HepG2 (cell line): ENCODE measurements at regions not wholly inside any gene's neighbourhood (a gene's known extent, or its start where the extent isn't known, plus 50 kb on each side); places are given as distances from the start of the nearest gene placed in this dataset.

Source experiments
- ATAC-seq: fragments of 200-7000 bp; cut with Tn5 transposase; 3 replicates; pipeline ENCODE4 v1.9.1; 2020; ENCODE audit warnings: mild to moderate bottlenecking, moderate library complexity
- BruUV-seq: library from RNA; stranded (reverse); fragments of 400-500 nt; replicated peaks from 2 replicates; lab custom pipeline; 2021; lab: Mats Ljungman, UMichigan
- CTCF ChIA-PET: fragments of 300-600 bp; formaldehyde crosslinking; extraction: SDS; loops from one replicate; lab custom pipeline; 2021; ENCODE audit warnings: low total read pairs, inconsistent platforms, low intra/inter-chr PET ratio; lab: Yijun Ruan, JAX
- POLR2A ChIA-PET: fragments of 350-600 bp; sonication (Branson Sonifier 250); formaldehyde crosslinking; loops from one replicate; lab custom pipeline; 2020; ENCODE audit warnings: antibody characterized with exemption, inconsistent platforms; lab: Yijun Ruan, JAX
- DNase-seq: peaks from one replicate; pipeline ENCODE4 v3.0.0-alpha.2; 2015; ENCODE audit warnings: low spot score
- FAIRE-seq: peaks from 3 replicates; lab custom pipeline; 2011; peaks lifted over from hg19 to GRCh38; lab: Jason Lieb, UNC
- H2AFZ ChIP-seq: one replicate; pipeline ENCODE4 v1.6.1; 2011; ENCODE audit warnings: low read length, inconsistent platforms
- H3K27ac ChIP-seq: fragments of 300-600 bp; 3 replicates; pipeline ENCODE4 v1.8.0; 2011; ENCODE audit warnings: mixed run types, mild to moderate bottlenecking, mixed read lengths, low read length, inconsistent platforms; ENCODE audit not compliant: insufficient read depth; ENCODE audit errors: extremely low read length
- H3K27me3 ChIP-seq, 2 experiments: fragments of 200-600 bp in 1 of 2; 2 replicates in 1 of 2; 3 replicates in 1 of 2; pipeline versions ENCODE4 v1.6.0 to v1.8.0; 2011; ENCODE audit warnings: low read length in 2 of 2, mild to moderate bottlenecking in 2 of 2, moderate library complexity in 2 of 2, inconsistent platforms in 1 of 2; ENCODE audit not compliant: insufficient read depth in 2 of 2, control insufficient read depth in 1 of 2
- H3K36me3 ChIP-seq, 2 experiments: fragments of 200-600 bp in 1 of 2; replicated peaks in 1 of 2; 2 replicates in 1 of 2; 3 replicates in 1 of 2; pipeline versions ENCODE4 v1.5.1 to v1.8.0; 2011; ENCODE audit warnings: low read length in 2 of 2, inconsistent platforms in 1 of 2; ENCODE audit not compliant: insufficient read depth in 2 of 2, control insufficient read depth in 1 of 2
- H3K4me1 ChIP-seq: 2 replicates; pipeline ENCODE4 v1.5.1; 2012; ENCODE audit warnings: low read length, inconsistent platforms; ENCODE audit not compliant: insufficient read depth
- H3K4me2 ChIP-seq: 2 replicates; pipeline ENCODE4 v1.6.0; 2011; ENCODE audit warnings: low read depth, low read length, inconsistent platforms
- H3K4me3 ChIP-seq, 3 experiments: fragments of 200-600 bp in 1 of 3; sonication (generic), shearing (Covaris generic) in 1 of 3; replicated peaks in 1 of 3; 2 replicates each; pipeline ENCODE4 v1.5.1; 2011 to 2016; ENCODE audit warnings: low read length in 3 of 3, inconsistent platforms in 2 of 3, low read depth in 2 of 3, mild to moderate bottlenecking in 2 of 3, control low read depth in 1 of 3, mixed read lengths in 1 of 3; ENCODE audit not compliant: insufficient read depth in 1 of 3
- H3K79me2 ChIP-seq: one replicate; pipeline ENCODE4 v1.6.1; 2011; ENCODE audit warnings: low read length, inconsistent platforms; ENCODE audit not compliant: insufficient read depth
- H3K9ac ChIP-seq: 2 replicates; pipeline ENCODE4 v1.6.0; 2011; ENCODE audit warnings: mild to moderate bottlenecking, low read depth, low read length, inconsistent platforms; ENCODE audit not compliant: insufficient read depth
- H3K9me3 ChIP-seq: 2 replicates; pipeline ENCODE4 v1.5.1; 2012; ENCODE audit warnings: mild to moderate bottlenecking, low read length
- H4K20me1 ChIP-seq: 2 replicates; pipeline ENCODE4 v1.6.0; 2011; ENCODE audit warnings: inconsistent platforms, mild to moderate bottlenecking, low read length, moderate library complexity; ENCODE audit not compliant: insufficient read depth
- CAMTA2 ChIP-seq: sonication (generic); formaldehyde crosslinking; IDR thresholded peaks from 2 replicates; pipeline ENCODE4 v1.4.0; 2020; ENCODE audit warnings: mild to moderate bottlenecking, missing genetic modification reagents, borderline replicate concordance
- EED ChIP-seq: sonication (generic); formaldehyde crosslinking; IDR thresholded peaks from 2 replicates; pipeline ENCODE4 v1.5.0; 2020; ENCODE audit warnings: mild to moderate bottlenecking, missing genetic modification reagents
- EHMT2 ChIP-seq: fragments of 200-600 bp; sonication (generic); IDR thresholded peaks from 2 replicates; pipeline ENCODE4 v1.7.0; 2017; ENCODE audit warnings: antibody characterized with exemption, low read depth, low read length, borderline replicate concordance
- HNRNPL ChIP-seq: fragments of 200-400 bp; formaldehyde crosslinking; IDR thresholded peaks from 2 replicates; pipeline ENCODE4 v1.6.1; 2017; ENCODE audit warnings: mild to moderate bottlenecking, low read depth, low read length
- MATR3 ChIP-seq: sonication (generic); formaldehyde crosslinking; IDR thresholded peaks from 2 replicates; pipeline ENCODE4 v1.4.0; 2020; ENCODE audit warnings: missing genetic modification reagents
- NFATC3 ChIP-seq: sonication (generic); formaldehyde crosslinking; IDR thresholded peaks from 2 replicates; pipeline ENCODE4 v1.5.1; 2020; ENCODE audit warnings: mild to moderate bottlenecking, missing genetic modification reagents
- TBP ChIP-seq: sonication (generic); formaldehyde crosslinking; IDR thresholded peaks from 2 replicates; pipeline ENCODE4 v1.5.0; 2020; ENCODE audit warnings: missing genetic modification reagents
- ZNF230 ChIP-seq: sonication (generic); formaldehyde crosslinking; IDR thresholded peaks from 2 replicates; pipeline ENCODE4 v1.4.0; 2020; ENCODE audit warnings: mild to moderate bottlenecking, missing genetic modification reagents
- ZNF274 ChIP-seq: sonication (generic); formaldehyde crosslinking; IDR thresholded peaks from 2 replicates; pipeline ENCODE4 v1.5.1; 2020; ENCODE audit warnings: mild to moderate bottlenecking, missing genetic modification reagents
- ZNF33B ChIP-seq: sonication (generic); formaldehyde crosslinking; IDR thresholded peaks from 2 replicates; pipeline ENCODE4 v1.5.1; 2020; ENCODE audit warnings: mild to moderate bottlenecking, missing genetic modification reagents
- ZNF543 ChIP-seq: sonication (generic); formaldehyde crosslinking; IDR thresholded peaks from 2 replicates; pipeline ENCODE4 v1.4.0; 2020; ENCODE audit warnings: mild to moderate bottlenecking, missing genetic modification reagents
- ZNF564 ChIP-seq: sonication (generic); formaldehyde crosslinking; IDR thresholded peaks from 2 replicates; pipeline ENCODE4 v1.8.1; 2023; ENCODE audit warnings: mild to moderate bottlenecking, missing genetic modification reagents
- WGBS: methylation state at CpG from one replicate; pipeline ENCODE4 v1.1.6; 2017; ENCODE audit warnings: low lambda C conversion rate; 5-methylcytosine and 5-hydroxymethylcytosine counted together
- in situ Hi-C: cut with HindIII; loops from 2 replicates; pipeline ENCODE4 v1.10.0; 2017; ENCODE audit warnings: low pct_unique_long_range_greater_than_20kb; ENCODE audit not compliant: extremely low pct_ligation_motif_present
- intact Hi-C: fragments of 100-400 bp; cut with micrococcal nuclease; formaldehyde crosslinking; loops from one replicate; pipeline ENCODE4 v1.10.0; 2022; ENCODE audit not compliant: unreplicated experiment
- TF ChIP-seq, protein P1 (sequence below): sonication (generic); formaldehyde crosslinking; IDR thresholded peaks from 2 replicates; pipeline ENCODE4 v1.5.0; 2020; ENCODE audit warnings: missing genetic modification reagents
- TF ChIP-seq, protein P2 (sequence below): sonication (generic); formaldehyde crosslinking; IDR thresholded peaks from 2 replicates; pipeline ENCODE4 v1.4.0; 2020; ENCODE audit warnings: mild to moderate bottlenecking, low read depth, missing genetic modification reagents
- TF ChIP-seq, protein P3 (sequence below): sonication (generic); formaldehyde crosslinking; IDR thresholded peaks from 2 replicates; pipeline ENCODE4 v1.4.0; 2020; ENCODE audit warnings: missing genetic modification reagents
- TF ChIP-seq, protein P4 (sequence below): sonication (generic); formaldehyde crosslinking; IDR thresholded peaks from 2 replicates; pipeline ENCODE4 v1.4.0; 2020; ENCODE audit warnings: missing genetic modification reagents, borderline replicate concordance

DNA sequence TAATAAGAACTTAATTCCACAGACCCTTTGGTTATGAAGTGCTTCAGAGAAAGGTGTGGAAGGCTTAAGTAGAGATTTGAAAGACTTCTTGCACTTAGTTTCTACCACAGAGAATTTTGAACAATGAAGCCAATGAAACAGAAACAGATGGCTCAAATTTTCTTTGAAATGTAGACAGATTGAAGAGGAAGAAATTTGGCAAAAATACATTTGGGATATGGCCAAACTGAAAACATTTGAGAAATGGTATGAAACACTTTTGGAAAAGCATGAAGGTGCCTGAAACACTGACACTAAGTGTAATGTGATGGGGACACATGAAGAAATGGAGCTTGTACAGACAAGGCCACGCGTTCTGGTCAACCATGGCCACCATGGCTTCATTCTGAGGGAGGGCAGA lies 272.4 kb upstream of the EXOC2 start:
- CTCF ChIA-PET, result no interaction called here
- FAIRE-seq, result no peak
- Histone ChIP-seq H3K9ac (no peak overlapping the region), H3K27me3 (peaks cover 2 to 24% of the 10 kb centered on the region in 2 experiments; a peak in 2 of 5 replicates), H2AFZ (no peak overlapping the region), H3K9me3 (no peaks in the 10 kb centered on the region), H3K4me3 (no peak overlapping the region), H3K36me3 (no peaks in the 10 kb centered on the region), H3K4me1 (0 out of 2 replicates have a peak, but pooled peaks cover 8% of the 10 kb centered on the region), H3K27ac (no peak overlapping the region), H4K20me1 (no peaks in the 10 kb centered on the region), H3K79me2 (no peaks in the 10 kb centered on the region), H3K4me2 (no peak overlapping the region)
- TF ChIP-seq NFATC3 (CRISPR knock-in tag) (no peak), ZNF274 (CRISPR knock-in tag) (no peak), ZNF230 (no peak), TBP (CRISPR knock-in tag) (no peak), ZNF33B (CRISPR knock-in tag) (no peak), EHMT2 (no peak), ZNF543 (CRISPR knock-in tag) (no peak), MATR3 (CRISPR knock-in tag) (no peak), EED (CRISPR knock-in tag) (no peak), ZNF564 (CRISPR knock-in tag) (no peak), HNRNPL (no peak), CAMTA2 (no peak)
- TF ChIP-seq, protein P1, sequence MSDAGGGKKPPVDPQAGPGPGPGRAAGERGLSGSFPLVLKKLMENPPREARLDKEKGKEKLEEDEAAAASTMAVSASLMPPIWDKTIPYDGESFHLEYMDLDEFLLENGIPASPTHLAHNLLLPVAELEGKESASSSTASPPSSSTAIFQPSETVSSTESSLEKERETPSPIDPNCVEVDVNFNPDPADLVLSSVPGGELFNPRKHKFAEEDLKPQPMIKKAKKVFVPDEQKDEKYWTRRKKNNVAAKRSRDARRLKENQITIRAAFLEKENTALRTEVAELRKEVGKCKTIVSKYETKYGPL (CRISPR knock-in tag), result no peak
- TF ChIP-seq, protein P2, sequence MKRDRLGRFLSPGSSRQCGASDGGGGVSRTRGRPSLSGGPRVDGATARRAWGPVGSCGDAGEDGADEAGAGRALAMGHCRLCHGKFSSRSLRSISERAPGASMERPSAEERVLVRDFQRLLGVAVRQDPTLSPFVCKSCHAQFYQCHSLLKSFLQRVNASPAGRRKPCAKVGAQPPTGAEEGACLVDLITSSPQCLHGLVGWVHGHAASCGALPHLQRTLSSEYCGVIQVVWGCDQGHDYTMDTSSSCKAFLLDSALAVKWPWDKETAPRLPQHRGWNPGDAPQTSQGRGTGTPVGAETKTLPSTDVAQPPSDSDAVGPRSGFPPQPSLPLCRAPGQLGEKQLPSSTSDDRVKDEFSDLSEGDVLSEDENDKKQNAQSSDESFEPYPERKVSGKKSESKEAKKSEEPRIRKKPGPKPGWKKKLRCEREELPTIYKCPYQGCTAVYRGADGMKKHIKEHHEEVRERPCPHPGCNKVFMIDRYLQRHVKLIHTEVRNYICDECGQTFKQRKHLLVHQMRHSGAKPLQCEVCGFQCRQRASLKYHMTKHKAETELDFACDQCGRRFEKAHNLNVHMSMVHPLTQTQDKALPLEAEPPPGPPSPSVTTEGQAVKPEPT (CRISPR knock-in tag), result no peak
- TF ChIP-seq, protein P3, sequence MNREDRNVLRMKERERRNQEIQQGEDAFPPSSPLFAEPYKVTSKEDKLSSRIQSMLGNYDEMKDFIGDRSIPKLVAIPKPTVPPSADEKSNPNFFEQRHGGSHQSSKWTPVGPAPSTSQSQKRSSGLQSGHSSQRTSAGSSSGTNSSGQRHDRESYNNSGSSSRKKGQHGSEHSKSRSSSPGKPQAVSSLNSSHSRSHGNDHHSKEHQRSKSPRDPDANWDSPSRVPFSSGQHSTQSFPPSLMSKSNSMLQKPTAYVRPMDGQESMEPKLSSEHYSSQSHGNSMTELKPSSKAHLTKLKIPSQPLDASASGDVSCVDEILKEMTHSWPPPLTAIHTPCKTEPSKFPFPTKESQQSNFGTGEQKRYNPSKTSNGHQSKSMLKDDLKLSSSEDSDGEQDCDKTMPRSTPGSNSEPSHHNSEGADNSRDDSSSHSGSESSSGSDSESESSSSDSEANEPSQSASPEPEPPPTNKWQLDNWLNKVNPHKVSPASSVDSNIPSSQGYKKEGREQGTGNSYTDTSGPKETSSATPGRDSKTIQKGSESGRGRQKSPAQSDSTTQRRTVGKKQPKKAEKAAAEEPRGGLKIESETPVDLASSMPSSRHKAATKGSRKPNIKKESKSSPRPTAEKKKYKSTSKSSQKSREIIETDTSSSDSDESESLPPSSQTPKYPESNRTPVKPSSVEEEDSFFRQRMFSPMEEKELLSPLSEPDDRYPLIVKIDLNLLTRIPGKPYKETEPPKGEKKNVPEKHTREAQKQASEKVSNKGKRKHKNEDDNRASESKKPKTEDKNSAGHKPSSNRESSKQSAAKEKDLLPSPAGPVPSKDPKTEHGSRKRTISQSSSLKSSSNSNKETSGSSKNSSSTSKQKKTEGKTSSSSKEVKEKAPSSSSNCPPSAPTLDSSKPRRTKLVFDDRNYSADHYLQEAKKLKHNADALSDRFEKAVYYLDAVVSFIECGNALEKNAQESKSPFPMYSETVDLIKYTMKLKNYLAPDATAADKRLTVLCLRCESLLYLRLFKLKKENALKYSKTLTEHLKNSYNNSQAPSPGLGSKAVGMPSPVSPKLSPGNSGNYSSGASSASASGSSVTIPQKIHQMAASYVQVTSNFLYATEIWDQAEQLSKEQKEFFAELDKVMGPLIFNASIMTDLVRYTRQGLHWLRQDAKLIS (CRISPR knock-in tag), result no peak
- TF ChIP-seq, protein P4, sequence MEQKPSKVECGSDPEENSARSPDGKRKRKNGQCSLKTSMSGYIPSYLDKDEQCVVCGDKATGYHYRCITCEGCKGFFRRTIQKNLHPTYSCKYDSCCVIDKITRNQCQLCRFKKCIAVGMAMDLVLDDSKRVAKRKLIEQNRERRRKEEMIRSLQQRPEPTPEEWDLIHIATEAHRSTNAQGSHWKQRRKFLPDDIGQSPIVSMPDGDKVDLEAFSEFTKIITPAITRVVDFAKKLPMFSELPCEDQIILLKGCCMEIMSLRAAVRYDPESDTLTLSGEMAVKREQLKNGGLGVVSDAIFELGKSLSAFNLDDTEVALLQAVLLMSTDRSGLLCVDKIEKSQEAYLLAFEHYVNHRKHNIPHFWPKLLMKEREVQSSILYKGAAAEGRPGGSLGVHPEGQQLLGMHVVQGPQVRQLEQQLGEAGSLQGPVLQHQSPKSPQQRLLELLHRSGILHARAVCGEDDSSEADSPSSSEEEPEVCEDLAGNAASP (CRISPR knock-in tag), result no peak
- POLR2A ChIA-PET, result no interaction called here
- in situ Hi-C loops (no loop called here), intact Hi-C loops (no loop called here)
- no TSS peak for BruUV-seq
- WGBS, result 93% methylated on average over 2 of the region's 2 CpGs
- DNase-seq, result no peak
- ATAC-seq, result no peak
